GM23248 (cell line): ENCODE measurements at regions not wholly inside any gene's neighbourhood (a gene's known extent, or its start where the extent isn't known, plus 50 kb on each side); places are given as distances from the start of the nearest gene placed in this dataset.

Experiments
- EZH2 ChIP-seq: fragments of 200-600 bp; sonication (generic); IDR thresholded peaks from 2 replicates; pipeline ENCODE4 v1.6.1; 2018; ENCODE audit warnings: antibody characterized with exemption, mild to moderate bottlenecking; ENCODE audit not compliant: insufficient read depth, poor library complexity, severe bottlenecking
- EZH2phosphoT487 ChIP-seq: fragments of 200-600 bp; sonication (generic); IDR thresholded peaks from 2 replicates; pipeline ENCODE4 v1.6.1; 2018; ENCODE audit warnings: antibody characterized with exemption, moderate library complexity, mild to moderate bottlenecking, low read depth; ENCODE audit not compliant: insufficient read depth

DNA sequence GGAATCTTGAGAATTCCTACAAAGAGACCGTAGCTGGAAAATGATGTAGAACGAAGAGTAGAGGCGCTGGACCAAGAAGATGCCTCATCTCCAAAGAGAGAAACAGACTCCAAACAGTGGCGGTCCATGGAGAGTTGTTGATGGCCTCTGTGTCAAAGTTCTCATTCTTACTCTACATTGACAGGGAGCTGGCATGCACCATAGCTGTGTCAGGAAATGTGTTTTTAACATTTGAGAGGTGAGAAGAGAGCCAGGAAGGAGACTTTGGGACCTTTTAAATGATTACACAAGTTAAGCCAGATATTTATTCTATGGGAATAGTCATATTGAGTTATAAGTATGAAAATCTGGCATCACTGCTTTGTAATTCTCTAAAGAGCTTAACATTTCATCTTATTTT, 61.5 kb upstream of the FERD3L start:
- TF ChIP-seq EZH2 (no peak), EZH2phosphoT487 (no peak)
